Sciatic nerve (tissue), 2 donors: ENCODE measurements at regions not wholly inside any gene's neighbourhood (a gene's known extent, or its start where the extent isn't known, plus 50 kb on each side); places are given as distances from the start of the nearest gene placed in this dataset.
A peak's percentile ranks its signal among the peaks of the same experiment; 100 is the strongest.
"Not testable (repeated sequence)": the region's sequence is repeated elsewhere in the genome, so short reads cannot be mapped to it uniquely, and the experiment has no call there.

Source experiments
- ATAC-seq: fragments of 200-7000 bp; cut with Tn5 transposase; one replicate; pipeline ENCODE4 v1.9.1; 2020; ENCODE audit warnings: mild to moderate bottlenecking, moderate library complexity
- DNase-seq: peaks from one replicate; pipeline ENCODE4 v3.0.0-alpha.2; 2020; ENCODE audit warnings: low spot score
- intact Hi-C: fragments of 100-400 bp; cut with DNase I; formaldehyde crosslinking; loops from one replicate; pipeline ENCODE4 v1.14.2; 2022
- donor health status: DM: no; HTN: no; CAD: no.
- donor health status: DM: no; HTN: no; CAD: no.

GRCh38 chr1:219744652-219745469 lies 132.0 kb upstream of the ZC3H11B start:
- intact Hi-C loops: no loop called here
- ATAC-seq: no peak
- DNase-seq: no peak

- DNase-seq: no peak
- peak; percentile 74 for ATAC-seq
- intact Hi-C loops: no loop called here
These were observed 128.4 kb upstream of the ZC3H11B start for GRCh38 chr1:219741011-219741970.

GRCh38 chr1:219733511-219734174 lies 120.7 kb upstream of the ZC3H11B start:
- ATAC-seq (no peak), DNase-seq (no peak)
- intact Hi-C loops: no loop called here

- ATAC-seq: no peak
- intact Hi-C loops: no loop called here
- no peak for DNase-seq
These were observed 120.0 kb upstream of the ZC3H11B start for GRCh38 chr1:219732814-219733491.

- no peak for DNase-seq
- no peak for ATAC-seq
- intact Hi-C loops: no loop called here
These were observed 118.9 kb upstream of the ZC3H11B start for GRCh38 chr1:219731771-219732170.

- ATAC-seq (no peak), DNase-seq (no peak)
- intact Hi-C loops: no loop called here
These were observed 113.8 kb upstream of the ZC3H11B start for GRCh38 chr1:219726480-219727272.

GRCh38 chr1:219724440-219724839 lies 111.5 kb upstream of the ZC3H11B start:
- ATAC-seq: no peak
- intact Hi-C loops: no loop called here
- DNase-seq: no peak

- intact Hi-C loops: no loop called here
- no peak for DNase-seq
- no peak for ATAC-seq
These were observed 104.6 kb upstream of the ZC3H11B start for GRCh38 chr1:219717536-219717935.

GRCh38 chr1:219716611-219717114 lies 103.8 kb upstream of the ZC3H11B start:
- intact Hi-C loops: no loop called here
- ATAC-seq: no peak

GRCh38 chr1:219713981-219714381 lies 101.1 kb upstream of the ZC3H11B start:
- DNase-seq (no peak), ATAC-seq (no peak)
- intact Hi-C loops: no loop called here

More at GRCh38 chr1:219716611-219717114, 103.8 kb upstream of the ZC3H11B start:
- no peak for DNase-seq

- intact Hi-C loops: no loop called here
- no peak for ATAC-seq
These were observed 99.6 kb upstream of the ZC3H11B start for GRCh38 chr1:219712506-219712905.

GRCh38 chr1:219710529-219711194 lies 97.8 kb upstream of the ZC3H11B start:
- intact Hi-C loops: no loop called here
- DNase-seq (no peak), ATAC-seq (no peak)

More at GRCh38 chr1:219712506-219712905, 99.6 kb upstream of the ZC3H11B start:
- DNase-seq: no peak

GRCh38 chr1:219708919-219709543 lies 96.1 kb upstream of the ZC3H11B start:
- no peak for DNase-seq
- intact Hi-C loops: no loop called here
- ATAC-seq: no peak

GRCh38 chr1:219707885-219708284 lies 95.0 kb upstream of the ZC3H11B start:
- ATAC-seq, intact Hi-C loops: not testable (repeated sequence)

GRCh38 chr1:219704331-219704730 lies 91.4 kb upstream of the ZC3H11B start:
- ATAC-seq, intact Hi-C loops, DNase-seq: not testable (repeated sequence)

More at GRCh38 chr1:219707885-219708284, 95.0 kb upstream of the ZC3H11B start:
- DNase-seq: not testable (repeated sequence)

- intact Hi-C loops: no loop called here
- DNase-seq (no peak), ATAC-seq (no peak)
These were observed 90.4 kb upstream of the ZC3H11B start for GRCh38 chr1:219703368-219703639.

- peak; percentile 52 for ATAC-seq
- intact Hi-C loops: no loop called here
- DNase-seq: no peak
These were observed 88.6 kb upstream of the ZC3H11B start for GRCh38 chr1:219701476-219701875.
